Inflammatory macrophage (primary cell): ENCODE measurements at regions not wholly inside any gene's neighbourhood (a gene's known extent, or its start where the extent isn't known, plus 50 kb on each side); places are given as distances from the start of the nearest gene placed in this dataset.
"Not testable (repeated sequence)": the region's sequence is repeated elsewhere in the genome, so short reads cannot be mapped to it uniquely, and the experiment has no call there.

Experiments used
- DNase-seq, 2 donors: peaks; one replicate each; pipeline ENCODE4 v3.0.0-alpha.2; 2020 to 2022

GRCh38 chr11:44418456-44418830 lies 108.5 kb upstream of the ALX4 start:
- no peak for DNase-seq

- DNase-seq: no peak
These were observed 111.2 kb upstream of the ALX4 start for GRCh38 chr11:44421090-44421675.

GRCh38 chr11:44423289-44423688 lies 113.3 kb upstream of the ALX4 start:
- DNase-seq: no peak

GRCh38 chr11:44424841-44425240 lies 114.9 kb upstream of the ALX4 start:
- no peak for DNase-seq

- DNase-seq: no peak
These were observed 116.2 kb upstream of the ALX4 start for GRCh38 chr11:44426119-44426518.

- no peak for DNase-seq
These were observed 117.0 kb upstream of the ALX4 start for GRCh38 chr11:44426958-44427357.

- DNase-seq: no peak
These were observed 117.5 kb upstream of the ALX4 start for GRCh38 chr11:44427432-44427831.

GRCh38 chr11:44430140-44430539 lies 120.2 kb upstream of the ALX4 start:
- no peak for DNase-seq

GRCh38 chr11:44434191-44434590 lies 124.3 kb upstream of the ALX4 start:
- DNase-seq: no peak

GRCh38 chr11:44437122-44437521 lies 127.2 kb upstream of the ALX4 start:
- no peak for DNase-seq

- DNase-seq: not testable (repeated sequence)
These were observed 122.4 kb upstream of the CD82 start for GRCh38 chr11:44442893-44443673.

GRCh38 chr11:44443836-44444769 lies 121.4 kb upstream of the CD82 start:
- DNase-seq: no peak

GRCh38 chr11:44444770-44445321 lies 120.6 kb upstream of the CD82 start:
- no peak for DNase-seq

- no peak for DNase-seq
These were observed 119.7 kb upstream of the CD82 start for GRCh38 chr11:44445500-44446365.

- no peak for DNase-seq
These were observed 119.1 kb upstream of the CD82 start for GRCh38 chr11:44446366-44446762.

GRCh38 chr11:44446996-44447771 lies 118.3 kb upstream of the CD82 start:
- no peak for DNase-seq

- DNase-seq: no peak
These were observed 115.0 kb upstream of the CD82 start for GRCh38 chr11:44450295-44450932.

GRCh38 chr11:44451706-44452105 lies 113.8 kb upstream of the CD82 start:
- DNase-seq: no peak

- no peak for DNase-seq
These were observed 112.5 kb upstream of the CD82 start for GRCh38 chr11:44452827-44453572.

GRCh38 chr11:44453871-44454270 lies 111.6 kb upstream of the CD82 start:
- DNase-seq: no peak
